Activated naive CD8-positive, alpha-beta T cell treated with anti-CD3 and anti-CD28 coated beads, Interleukin-2, amount 10 ng/mL, durations not matched to agents 7 days and 5 days (primary cell): ENCODE measurements at regions not wholly inside any gene's neighbourhood (a gene's known extent, or its start where the extent isn't known, plus 50 kb on each side); places are given as distances from the start of the nearest gene placed in this dataset.

Experiments used
- ATAC-seq: fragments of 150-1000 bp; cut with Tn5 transposase; one replicate; pipeline ENCODE4 v1.10.0; 2021; ENCODE audit warnings: low read depth, moderate library complexity
- POLR2A ChIA-PET: fragments of 350-600 bp; sonication (Branson Sonifier 250); formaldehyde crosslinking; loops from one replicate; lab custom pipeline; 2021; ENCODE audit warnings: antibody characterized with exemption; lab: Charles Lee
- DNase-seq: peaks from one replicate; pipeline ENCODE4 v3.0.0; 2021
- H3K27ac Mint-ChIP-seq: one replicate; pipeline ENCODE4 v1.8.0; 2022; ENCODE audit warnings: mild to moderate bottlenecking, mixed read lengths
- H3K27me3 Mint-ChIP-seq: one replicate; pipeline ENCODE4 v1.8.0; 2022; ENCODE audit warnings: mild to moderate bottlenecking, moderate library complexity, mixed read lengths
- H3K36me3 Mint-ChIP-seq: one replicate; pipeline ENCODE4 v1.8.0; 2021; ENCODE audit warnings: mild to moderate bottlenecking, mixed read lengths
- H3K4me1 Mint-ChIP-seq: one replicate; pipeline ENCODE4 v1.8.0; 2021; ENCODE audit warnings: mixed read lengths
- H3K4me3 Mint-ChIP-seq: one replicate; pipeline ENCODE4 v1.8.0; 2022; ENCODE audit warnings: mild to moderate bottlenecking, moderate library complexity, mixed read lengths
- H3K9me3 Mint-ChIP-seq: one replicate; pipeline ENCODE4 v1.8.0; 2021; ENCODE audit warnings: mixed read lengths

- POLR2A ChIA-PET = interaction anchor here (0.6 kb wide), 1 partner anchor 16 kb away, joined by 4 read pairs; no protein-coding TSS in a partner anchor
- Mint-ChIP-seq H3K4me1 (peaks cover 7% of the 10 kb centered on the region), H3K27ac (no peak overlapping the region), H3K27me3 (peaks cover 8% of the 10 kb centered on the region), H3K4me3 (no peak overlapping the region), H3K36me3 (no peaks in the 10 kb centered on the region), H3K9me3 (no peaks in the 10 kb centered on the region)
- ATAC-seq = no peak
- no peak for DNase-seq
Observed at GRCh38 chr13:30816736-30817135, 81.4 kb downstream of the ALOX5AP start.

DNA sequence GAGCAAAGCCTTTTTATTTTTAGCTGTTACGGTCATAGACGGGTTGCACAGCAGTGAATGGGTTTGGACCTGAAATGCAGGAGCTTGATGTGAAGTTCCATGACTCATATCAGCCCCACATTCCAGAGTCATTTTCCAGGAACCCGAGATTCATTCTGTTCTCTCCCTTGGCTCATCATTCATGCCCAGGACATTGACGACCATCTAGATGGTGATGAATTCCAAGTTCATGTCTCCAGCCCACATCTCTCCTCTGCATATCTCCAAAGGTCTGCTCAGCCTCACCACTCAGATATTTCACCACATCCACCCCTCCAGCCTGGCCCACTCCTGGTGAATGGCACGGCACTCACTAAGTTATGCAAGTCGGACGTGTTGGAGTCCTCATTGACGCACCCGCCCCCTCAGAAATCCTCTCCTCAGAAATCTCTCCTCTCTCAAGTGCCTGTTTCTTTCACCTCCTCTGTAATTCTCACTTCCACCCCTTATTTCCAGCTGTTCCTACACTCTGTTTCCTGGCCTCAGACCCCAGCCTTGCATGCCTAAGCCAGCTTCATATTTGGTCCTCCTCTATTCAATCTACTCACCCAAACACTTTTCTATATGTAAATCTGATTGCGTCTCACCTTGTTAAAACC lies 83.1 kb downstream of the ALOX5AP start:
- no peak for ATAC-seq
- no peak overlapping the region for H3K4me3 Mint-ChIP-seq
- POLR2A ChIA-PET = no interaction called here
- no peaks in the 10 kb centered on the region for H3K9me3 Mint-ChIP-seq
- DNase-seq = no peak
- no peaks in the 10 kb centered on the region for H3K36me3 Mint-ChIP-seq
- no peak overlapping the region for H3K27ac Mint-ChIP-seq
- H3K4me1 Mint-ChIP-seq = peaks cover 5% of the 10 kb centered on the region
- H3K27me3 Mint-ChIP-seq = peaks cover 8% of the 10 kb centered on the region

DNA sequence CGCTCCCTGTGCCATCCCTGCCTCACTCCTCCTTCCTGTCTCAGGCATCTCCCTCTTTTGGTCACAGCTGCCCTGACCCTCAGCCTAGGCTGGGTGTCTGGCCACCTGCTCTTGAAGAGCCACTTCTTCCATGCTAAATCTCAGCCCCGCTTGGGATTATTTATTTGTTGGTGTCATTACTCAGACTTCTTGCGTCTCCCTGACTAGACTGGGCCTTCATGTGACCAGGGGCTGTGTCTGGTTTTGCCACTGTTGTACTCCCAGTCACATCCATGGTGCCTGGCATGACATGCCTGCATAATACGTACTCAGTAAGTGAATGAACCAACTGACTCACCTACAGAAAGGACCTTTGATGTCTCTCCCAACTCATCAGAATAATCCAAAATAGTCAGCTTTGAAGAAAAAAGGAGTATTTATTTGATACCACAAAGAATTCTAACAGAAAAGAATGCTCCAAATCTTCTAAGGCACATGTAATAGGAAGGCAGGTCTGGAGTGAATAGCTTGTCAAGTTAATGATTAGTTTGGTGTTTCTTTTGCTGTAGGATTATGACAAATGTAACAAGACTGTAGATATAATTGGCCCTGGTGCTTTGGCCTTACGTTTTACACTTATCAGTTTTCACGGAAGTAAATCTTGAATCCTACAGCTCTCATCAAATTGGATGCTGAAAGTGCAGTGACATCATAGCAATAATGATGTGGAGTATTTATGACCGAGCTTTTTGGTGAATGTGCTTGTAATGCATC lies 84.0 kb downstream of the ALOX5AP start:
- Mint-ChIP-seq H3K36me3 (no peaks in the 10 kb centered on the region), H3K27ac (no peak overlapping the region), H3K27me3 (peaks cover 8% of the 10 kb centered on the region), H3K9me3 (no peaks in the 10 kb centered on the region), H3K4me3 (no peak overlapping the region), H3K4me1 (peaks cover 5% of the 10 kb centered on the region)
- ATAC-seq (no peak), DNase-seq (no peak)
- POLR2A ChIA-PET = no interaction called here

- Mint-ChIP-seq H3K4me3 (no peak overlapping the region), H3K9me3 (no peaks in the 10 kb centered on the region), H3K27me3 (peaks cover 11% of the 10 kb centered on the region), H3K36me3 (no peaks in the 10 kb centered on the region), H3K27ac (no peak overlapping the region), H3K4me1 (peaks cover 5% of the 10 kb centered on the region)
- DNase-seq (no peak), ATAC-seq (no peak)
- POLR2A ChIA-PET = no interaction called here
Observed at GRCh38 chr13:30821421-30821820, 84.7 kb upstream of the MEDAG start.

DNA sequence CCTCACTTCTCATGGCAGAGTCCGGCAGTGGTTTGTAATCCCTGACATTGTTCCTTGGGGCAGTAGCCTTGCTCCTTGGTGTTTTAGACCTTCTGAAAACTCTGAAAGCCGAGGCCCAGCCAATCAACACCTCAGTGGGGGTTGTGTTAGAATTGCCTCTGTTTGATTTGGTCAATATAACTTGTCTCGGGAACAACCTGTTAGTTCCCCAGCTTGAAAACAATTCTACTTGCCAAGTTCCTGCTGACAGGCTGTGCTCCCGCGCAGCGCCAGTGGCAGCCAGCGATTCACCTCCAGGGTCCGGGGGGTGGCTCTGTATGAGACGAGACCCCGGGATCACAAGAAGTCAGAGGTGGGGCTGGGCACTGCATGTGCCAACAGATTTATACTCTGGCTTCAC lies 81.4 kb upstream of the MEDAG start:
- Mint-ChIP-seq H3K27ac (no peak overlapping the region), H3K4me3 (no peak overlapping the region), H3K27me3 (peaks cover 12% of the 10 kb centered on the region), H3K36me3 (no peaks in the 10 kb centered on the region), H3K9me3 (no peaks in the 10 kb centered on the region), H3K4me1 (no peaks in the 10 kb centered on the region)
- ATAC-seq = no peak
- DNase-seq = no peak
- POLR2A ChIA-PET = no interaction called here

- Mint-ChIP-seq H3K36me3 (no peaks in the 10 kb centered on the region), H3K27ac (no peak overlapping the region), H3K4me3 (no peak overlapping the region), H3K9me3 (no peaks in the 10 kb centered on the region), H3K27me3 (peaks cover 12% of the 10 kb centered on the region), H3K4me1 (no peaks in the 10 kb centered on the region)
- DNase-seq (no peak), ATAC-seq (no peak)
- POLR2A ChIA-PET = no interaction called here
Observed at GRCh38 chr13:30826911-30827577, 79.0 kb upstream of the MEDAG start.

GRCh38 chr13:30827578-30827925 lies 78.5 kb upstream of the MEDAG start:
- Mint-ChIP-seq H3K27ac (no peak overlapping the region), H3K9me3 (no peaks in the 10 kb centered on the region), H3K36me3 (no peaks in the 10 kb centered on the region), H3K4me1 (no peaks in the 10 kb centered on the region), H3K27me3 (peaks cover 12% of the 10 kb centered on the region), H3K4me3 (no peak overlapping the region)
- POLR2A ChIA-PET = no interaction called here
- DNase-seq (no peak), ATAC-seq (no peak)

DNA sequence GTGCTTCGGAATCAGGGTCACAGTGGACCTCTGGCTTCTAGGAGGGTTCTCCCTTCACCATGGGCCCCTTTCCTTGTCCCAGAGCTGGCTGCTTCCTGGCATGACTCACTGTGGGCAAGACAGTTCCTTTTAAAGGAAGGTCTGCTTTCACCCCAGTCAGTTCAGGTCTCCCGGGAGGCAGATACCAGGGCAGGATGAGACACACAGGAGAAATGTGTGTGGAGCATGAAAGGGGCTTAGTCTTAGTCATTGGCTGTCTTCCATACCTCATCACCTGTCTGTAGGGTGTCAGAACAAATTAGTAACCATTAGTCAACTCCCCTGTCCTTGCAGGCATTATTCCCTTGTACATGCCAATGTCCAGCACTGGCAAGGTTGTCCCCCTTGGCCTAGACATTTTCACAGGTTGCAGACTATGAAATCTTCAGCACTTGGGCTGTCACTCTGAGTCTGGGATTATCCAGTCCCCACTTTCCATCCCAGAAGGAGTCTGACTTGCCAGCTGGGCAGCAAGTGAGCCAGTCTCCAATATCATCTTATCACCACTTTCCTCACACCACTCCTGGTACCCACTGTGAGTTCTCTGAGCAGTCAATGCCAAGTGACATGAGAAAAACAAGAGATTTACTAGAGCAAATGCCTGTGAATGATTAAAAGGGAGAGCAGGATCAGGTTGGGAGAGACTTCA lies 76.8 kb upstream of the MEDAG start:
- peaks cover 12% of the 10 kb centered on the region for H3K27me3 Mint-ChIP-seq
- peaks cover 3% of the 10 kb centered on the region for H3K4me1 Mint-ChIP-seq
- H3K27ac Mint-ChIP-seq = no peak overlapping the region
- POLR2A ChIA-PET = no interaction called here
- no peaks in the 10 kb centered on the region for H3K36me3 Mint-ChIP-seq
- DNase-seq (no peak), ATAC-seq (no peak)
- no peak overlapping the region for H3K4me3 Mint-ChIP-seq
- no peaks in the 10 kb centered on the region for H3K9me3 Mint-ChIP-seq

DNA sequence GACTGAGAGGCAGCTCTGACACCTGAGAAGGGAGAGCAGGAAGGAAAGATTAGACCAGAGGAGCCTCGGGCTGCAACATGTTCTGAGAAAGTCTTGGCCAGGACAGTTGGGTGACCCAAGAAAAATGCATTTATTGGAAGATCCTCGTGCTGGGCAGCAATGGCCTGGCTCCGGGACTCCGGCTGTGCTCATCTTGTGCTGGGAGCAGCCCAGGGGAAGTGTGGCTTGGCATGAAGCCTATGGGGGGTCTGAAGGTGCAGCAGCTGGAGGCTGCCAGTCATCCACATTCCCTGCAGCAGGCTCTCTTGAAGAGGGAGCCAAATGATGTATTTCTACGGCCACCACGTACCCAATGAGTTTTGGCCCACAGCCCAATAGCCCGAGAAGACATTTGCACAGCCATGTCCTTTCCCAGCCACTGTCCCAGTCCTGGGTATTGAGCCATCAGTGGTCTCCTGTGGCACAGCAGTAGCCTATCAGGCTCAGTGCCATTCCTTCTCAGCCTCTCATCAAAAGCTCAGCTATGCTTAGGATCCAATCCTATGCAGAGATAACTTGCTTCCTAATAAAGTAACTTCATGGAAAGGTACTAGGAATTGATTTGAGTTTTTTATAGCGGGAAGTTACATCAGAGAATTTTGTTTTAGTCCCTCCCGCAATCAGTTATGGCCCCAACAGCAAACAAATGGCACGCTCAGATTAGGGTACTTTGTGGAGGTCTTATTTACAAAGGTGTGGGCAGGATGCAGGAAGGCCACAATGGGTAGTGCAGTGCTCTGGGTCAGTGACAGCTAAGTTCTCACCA lies 76.0 kb upstream of the MEDAG start:
- no peaks in the 10 kb centered on the region for H3K9me3 Mint-ChIP-seq
- DNase-seq (no peak), ATAC-seq (no peak)
- peaks cover 3% of the 10 kb centered on the region for H3K4me1 Mint-ChIP-seq
- peaks cover 10% of the 10 kb centered on the region for H3K27me3 Mint-ChIP-seq
- H3K36me3 Mint-ChIP-seq = no peaks in the 10 kb centered on the region
- no peak overlapping the region for H3K4me3 Mint-ChIP-seq
- POLR2A ChIA-PET = no interaction called here
- H3K27ac Mint-ChIP-seq = no peak overlapping the region

GRCh38 chr13:30830638-30830965 lies 75.5 kb upstream of the MEDAG start:
- no peak for DNase-seq
- POLR2A ChIA-PET = no interaction called here
- no peak for ATAC-seq
- no peak overlapping the region for H3K4me3 Mint-ChIP-seq
- H3K9me3 Mint-ChIP-seq = no peaks in the 10 kb centered on the region
- peaks cover 6% of the 10 kb centered on the region for H3K27me3 Mint-ChIP-seq
- H3K36me3 Mint-ChIP-seq = no peaks in the 10 kb centered on the region
- no peak overlapping the region for H3K27ac Mint-ChIP-seq
- peaks cover 3% of the 10 kb centered on the region for H3K4me1 Mint-ChIP-seq

DNA sequence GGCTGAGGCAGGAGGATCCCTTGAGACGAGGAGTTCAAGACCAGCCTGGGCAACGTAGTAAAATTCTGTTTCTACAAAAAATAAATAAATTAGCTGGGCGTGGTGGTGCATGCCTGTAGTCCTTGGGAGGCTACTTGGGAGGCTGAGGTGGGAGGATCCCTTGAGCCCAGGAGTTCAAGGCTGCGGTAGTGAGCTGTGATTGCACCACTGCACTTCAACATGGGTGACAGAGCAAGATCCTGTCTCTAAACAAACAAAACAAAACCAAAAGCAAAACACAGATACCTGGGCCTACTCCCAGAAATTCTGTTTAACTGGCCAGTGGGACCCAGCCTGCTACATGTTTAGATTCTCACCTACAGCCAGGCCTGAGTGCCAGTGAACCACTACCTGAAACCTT lies 74.6 kb upstream of the MEDAG start:
- POLR2A ChIA-PET = no interaction called here
- Mint-ChIP-seq H3K36me3 (no peaks in the 10 kb centered on the region), H3K9me3 (no peaks in the 10 kb centered on the region), H3K4me1 (peaks cover 3% of the 10 kb centered on the region), H3K4me3 (no peak overlapping the region), H3K27ac (no peak overlapping the region), H3K27me3 (peaks cover 7% of the 10 kb centered on the region)
- no peak for ATAC-seq
- no peak for DNase-seq

DNA sequence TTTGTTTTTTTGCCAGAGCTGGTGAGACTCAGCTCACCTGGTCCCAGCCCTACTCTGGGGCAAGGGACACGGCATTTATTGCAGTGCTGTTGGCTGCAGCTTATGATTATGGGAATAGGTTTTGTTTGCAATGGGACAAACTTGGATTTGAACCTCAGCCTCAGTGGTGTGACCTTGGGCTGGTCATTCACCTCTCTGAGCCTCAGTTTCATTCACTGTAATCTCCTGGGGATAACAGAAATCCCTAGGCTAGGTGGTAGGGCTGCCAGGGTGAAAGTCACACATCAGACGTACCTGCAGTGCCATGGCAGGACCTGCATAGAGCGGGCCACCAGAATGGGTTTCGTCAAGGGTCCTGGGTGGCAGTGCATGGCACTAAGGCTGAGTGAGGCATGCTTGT lies 73.7 kb upstream of the MEDAG start:
- Mint-ChIP-seq H3K4me1 (peaks cover 3% of the 10 kb centered on the region), H3K9me3 (no peaks in the 10 kb centered on the region), H3K27me3 (peaks cover 7% of the 10 kb centered on the region), H3K27ac (no peak overlapping the region), H3K36me3 (no peaks in the 10 kb centered on the region), H3K4me3 (no peak overlapping the region)
- POLR2A ChIA-PET = no interaction called here
- ATAC-seq (no peak), DNase-seq (no peak)

DNA sequence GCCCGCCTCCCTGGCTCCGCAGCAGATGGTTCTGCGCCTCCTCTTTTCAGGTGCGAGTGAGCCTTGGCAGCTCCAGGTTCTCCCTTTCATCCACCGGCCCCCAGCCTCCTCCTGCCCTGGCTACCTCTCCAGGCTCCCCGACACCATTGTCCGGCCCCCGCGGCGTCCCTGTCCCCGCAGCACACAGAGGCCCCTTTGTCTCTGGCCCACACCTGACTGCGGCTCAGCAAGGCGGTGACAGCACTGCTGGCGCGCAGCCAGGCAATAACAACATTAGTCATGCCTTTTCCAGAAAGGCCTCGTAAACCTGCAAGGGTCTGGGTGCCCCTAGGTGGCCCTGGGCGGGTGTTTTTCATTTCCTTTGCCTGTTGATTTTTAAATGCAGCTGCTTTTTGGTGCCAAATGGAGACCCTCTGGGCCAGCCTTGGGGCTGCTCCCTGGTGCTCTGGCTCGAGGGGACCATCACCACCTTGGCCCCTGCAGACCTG lies 73.2 kb upstream of the MEDAG start:
- ATAC-seq (no peak), DNase-seq (peak; percentile 39)
- H3K4me1 Mint-ChIP-seq = peaks cover 3% of the 10 kb centered on the region
- H3K27me3 Mint-ChIP-seq = peaks cover 7% of the 10 kb centered on the region
- H3K36me3 Mint-ChIP-seq = no peaks in the 10 kb centered on the region
- H3K4me3 Mint-ChIP-seq = no peak overlapping the region
- H3K27ac Mint-ChIP-seq = no peak overlapping the region
- no peaks in the 10 kb centered on the region for H3K9me3 Mint-ChIP-seq
- POLR2A ChIA-PET = no interaction called here
